SHP77 treated with DMSO at 0.1 percent for 48 hours (cell line): ENCODE measurements at regions not wholly inside any gene's neighbourhood (a gene's known extent, or its start where the extent isn't known, plus 50 kb on each side); places are given as distances from the start of the nearest gene placed in this dataset.
"Not testable (repeated sequence)": the region's sequence is repeated elsewhere in the genome, so short reads cannot be mapped to it uniquely, and the experiment has no call there.

Source experiments
- DNase-seq: peaks from one replicate; lab custom pipeline; 2025; lab: John Stamatoyannopoulos, UW

GRCh38 chr17:77342656-77342990 is 201.9 kb downstream of the SEC14L1 start:
- not testable (repeated sequence) for DNase-seq

- DNase-seq = no peak
Measured at GRCh38 chr17:77343031-77343800, 202.4 kb downstream of the SEC14L1 start.

GRCh38 chr17:77344038-77344437 is 203.3 kb downstream of the SEC14L1 start:
- DNase-seq = no peak

GRCh38 chr17:77345260-77345910 is 204.6 kb downstream of the SEC14L1 start:
- DNase-seq = no peak

- DNase-seq = no peak
Measured at GRCh38 chr17:77346765-77347164, 206.0 kb downstream of the SEC14L1 start.

GRCh38 chr17:77347544-77347943 is 206.8 kb downstream of the SEC14L1 start:
- DNase-seq = no peak

- DNase-seq = no peak
Measured at GRCh38 chr17:77349976-77350830, 209.4 kb downstream of the SEC14L1 start.

GRCh38 chr17:77352441-77352840 is 211.7 kb downstream of the SEC14L1 start:
- DNase-seq = no peak

- no peak for DNase-seq
Measured at GRCh38 chr17:77352996-77353395, 212.2 kb downstream of the SEC14L1 start.

GRCh38 chr17:77353684-77354419 is 213.1 kb downstream of the SEC14L1 start:
- no peak for DNase-seq

- DNase-seq = no peak
Measured at GRCh38 chr17:77354420-77354669, 213.6 kb downstream of the SEC14L1 start.

- no peak for DNase-seq
Measured at GRCh38 chr17:77354670-77355455, 214.1 kb downstream of the SEC14L1 start.

- DNase-seq = no peak
Measured at GRCh38 chr17:77356109-77356689, 215.4 kb downstream of the SEC14L1 start.

- no peak for DNase-seq
Measured at GRCh38 chr17:77356690-77357201, 216.0 kb downstream of the SEC14L1 start.

- DNase-seq = no peak
Measured at GRCh38 chr17:77358801-77359200, 218.0 kb downstream of the SEC14L1 start.

GRCh38 chr17:77359236-77359635 is 218.5 kb downstream of the SEC14L1 start:
- no peak for DNase-seq

- DNase-seq = no peak
Measured at GRCh38 chr17:77361986-77362620, 221.3 kb downstream of the SEC14L1 start.

- no peak for DNase-seq
Measured at GRCh38 chr17:77363821-77364361, 223.1 kb downstream of the SEC14L1 start.

- no peak for DNase-seq
Measured at GRCh38 chr17:77364381-77364911, 223.7 kb downstream of the SEC14L1 start.
